Liver (tissue), 8 donors: ENCODE measurements at regions not wholly inside any gene's neighbourhood (a gene's known extent, or its start where the extent isn't known, plus 50 kb on each side); places are given as distances from the start of the nearest gene placed in this dataset.

Experiments
- DNase-seq: peaks from one replicate; pipeline ENCODE4 v3.0.0-alpha.2; 2017; ENCODE audit warnings: low spot score
- H3K27ac ChIP-seq, 2 donors: one replicate each; pipeline ENCODE4 v1.7.0; 2013; ENCODE audit warnings: inconsistent platforms in 2 of 2, low read length in 2 of 2, control low read depth in 1 of 2, low read depth in 1 of 2, mild to moderate bottlenecking in 1 of 2
- H3K27me3 ChIP-seq, 4 donors: one replicate each; pipeline versions ENCODE4 v1.6.1 to v1.7.0; 2013; ENCODE audit warnings: low read length in 3 of 4, inconsistent platforms in 1 of 4, mild to moderate bottlenecking in 1 of 4, moderate library complexity in 1 of 4; ENCODE audit not compliant: control insufficient read depth in 4 of 4, insufficient read depth in 4 of 4
- H3K36me3 ChIP-seq, 4 donors: one replicate each; pipeline versions ENCODE4 v1.6.1 to v1.7.0; 2013; ENCODE audit warnings: low read length in 3 of 4, mild to moderate bottlenecking in 3 of 4, low read depth in 1 of 4, moderate library complexity in 1 of 4; ENCODE audit not compliant: control insufficient read depth in 4 of 4, insufficient read depth in 3 of 4
- H3K4me1 ChIP-seq, 4 donors: one replicate each; pipeline versions ENCODE4 v1.6.1 to v1.7.0; 2013; ENCODE audit warnings: low read length in 3 of 4, mild to moderate bottlenecking in 3 of 4, moderate library complexity in 1 of 4; ENCODE audit not compliant: control insufficient read depth in 4 of 4, insufficient read depth in 4 of 4
- H3K4me3 ChIP-seq, 3 donors: one replicate each; pipeline versions ENCODE4 v1.6.1 to v1.7.0; 2013; ENCODE audit warnings: low read length in 3 of 3, control low read depth in 1 of 3, low read depth in 1 of 3, mild to moderate bottlenecking in 1 of 3
- H3K9ac ChIP-seq, 2 donors: one replicate each; pipeline ENCODE4 v1.7.0; 2013; ENCODE audit warnings: low read length in 2 of 2, mild to moderate bottlenecking in 2 of 2, moderate library complexity in 2 of 2, control low read depth in 1 of 2, low read depth in 1 of 2
- H3K9me3 ChIP-seq, 4 donors: one replicate each; pipeline versions ENCODE4 v1.6.1 to v1.7.0; 2013; ENCODE audit warnings: low read length in 3 of 4; ENCODE audit not compliant: control insufficient read depth in 4 of 4
- EGR1 ChIP-seq, 2 donors: IDR thresholded peaks; 2 replicates each; pipeline ENCODE4 v1.6.1; 2016 to 2018; ENCODE audit warnings: antibody characterized with exemption in 2 of 2, low read depth in 2 of 2
- FOXA1 ChIP-seq: IDR thresholded peaks from 2 replicates; pipeline ENCODE4 v1.6.1; 2016; ENCODE audit warnings: antibody characterized with exemption
- FOXA2 ChIP-seq: IDR thresholded peaks from 2 replicates; pipeline ENCODE4 v1.6.1; 2016; ENCODE audit warnings: antibody characterized with exemption
- GABPA ChIP-seq, 2 donors: IDR thresholded peaks in 1 of 2; conservative IDR thresholded peaks in 1 of 2; 2 replicates each; pipeline ENCODE4 v1.6.1; 2016; ENCODE audit warnings: antibody characterized with exemption in 2 of 2, mild to moderate bottlenecking in 1 of 2, moderate library complexity in 1 of 2
- HNF4A ChIP-seq, 2 donors: conservative IDR thresholded peaks; 2 replicates each; pipeline ENCODE4 v1.6.1; 2016; ENCODE audit warnings: antibody characterized with exemption in 2 of 2, mild to moderate bottlenecking in 2 of 2
- HNF4G ChIP-seq: IDR thresholded peaks from 2 replicates; pipeline ENCODE4 v1.6.1; 2016; ENCODE audit warnings: antibody characterized with exemption
- JUND ChIP-seq, 2 donors: IDR thresholded peaks; 2 replicates each; pipeline ENCODE4 v1.6.1; 2016; ENCODE audit warnings: antibody characterized with exemption in 2 of 2
- NR2F2 ChIP-seq: IDR thresholded peaks from 2 replicates; pipeline ENCODE4 v1.6.1; 2016; ENCODE audit warnings: antibody characterized with exemption
- RAD21 ChIP-seq, 2 donors: IDR thresholded peaks; 2 replicates each; pipeline ENCODE4 v1.6.1; 2016; ENCODE audit warnings: antibody characterized with exemption in 2 of 2, mild to moderate bottlenecking in 2 of 2
- RXRA ChIP-seq, 2 donors: IDR thresholded peaks; 2 replicates each; pipeline ENCODE4 v1.6.1; 2017 to 2018; ENCODE audit warnings: antibody characterized with exemption in 2 of 2, mild to moderate bottlenecking in 1 of 2
- SP1 ChIP-seq: IDR thresholded peaks from 2 replicates; pipeline ENCODE4 v1.6.1; 2018; ENCODE audit warnings: antibody characterized with exemption, mild to moderate bottlenecking
- TAF1 ChIP-seq: conservative IDR thresholded peaks from 2 replicates; pipeline ENCODE4 v1.6.1; 2016; ENCODE audit warnings: antibody characterized with exemption, mild to moderate bottlenecking
- YY1 ChIP-seq: IDR thresholded peaks from 2 replicates; pipeline ENCODE4 v1.6.1; 2016; ENCODE audit warnings: antibody characterized with exemption, mild to moderate bottlenecking
- WGBS: extraction: QIAGEN DNeasy Blood & Tissue Kit; methylation state at CpG from one replicate; pipeline ENCODE4 v1.1.7; 2013; 5-methylcytosine and 5-hydroxymethylcytosine counted together
- TF ChIP-seq, protein P1 (sequence below): IDR thresholded peaks from 2 replicates; pipeline ENCODE4 v1.6.1; 2016; ENCODE audit warnings: antibody characterized with exemption
- TF ChIP-seq, protein P2 (sequence below): IDR thresholded peaks from 2 replicates; pipeline ENCODE4 v1.6.1; 2016; ENCODE audit warnings: antibody characterized with exemption
- TF ChIP-seq, protein P3 (sequence below): IDR thresholded peaks from 2 replicates; pipeline ENCODE4 v1.6.1; 2016; ENCODE audit warnings: antibody characterized with exemption
- TF ChIP-seq, protein P4 (sequence below): IDR thresholded peaks from 2 replicates; pipeline ENCODE4 v1.6.1; 2016; ENCODE audit warnings: antibody characterized with exemption, mild to moderate bottlenecking
- TF ChIP-seq, protein P5 (sequence below): fragments of 150-350 bp; IDR thresholded peaks from 2 replicates; pipeline ENCODE4 v1.5.1; 2017; ENCODE audit warnings: improper control_type of control experiment, low read depth, low read length; ENCODE audit not compliant: missing input control
- donor health status: healthy.
- donor health status: healthy.
- donor health status: healthy.
- donor health status: healthy.
- donor health status: healthy.

DNA sequence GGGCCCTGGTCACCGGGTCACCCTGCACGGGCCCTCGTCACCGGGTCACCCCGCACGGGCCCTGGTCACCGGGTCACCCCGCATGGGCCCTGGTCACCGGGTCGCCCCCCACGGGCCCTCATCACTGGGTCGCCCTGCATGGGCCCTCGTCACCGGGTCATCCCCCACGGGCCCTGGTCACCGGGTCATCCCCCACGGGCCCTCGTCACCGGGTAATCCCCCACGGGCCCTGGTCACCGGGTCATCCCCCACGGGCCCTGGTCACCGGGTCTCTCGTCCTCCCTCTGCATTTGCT lies 77.6 kb downstream of the RIPK4 start:
- DNase-seq, result no peak
- Histone ChIP-seq H3K4me3 (no peak overlapping the region), H3K4me1 (no peaks in the 10 kb centered on the region), H3K27ac (no peak overlapping the region), H3K27me3 (no peaks in the 10 kb centered on the region), H3K9me3 (no peaks in the 10 kb centered on the region), H3K9ac (no peak overlapping the region), H3K36me3 (no peaks in the 10 kb centered on the region)
- WGBS, result 96% methylated on average over 24 of the region's 24 CpGs
- TF ChIP-seq YY1 (no peak), RAD21 (IDR thresholded peaks at IDR 0.05) (no peak), EGR1 (IDR thresholded peaks at IDR 0.05; ENCODE audit: low read depth in 2 of 2) (no peak), SP1 (no peak), NR2F2 (no peak)
- TF ChIP-seq, protein P1, sequence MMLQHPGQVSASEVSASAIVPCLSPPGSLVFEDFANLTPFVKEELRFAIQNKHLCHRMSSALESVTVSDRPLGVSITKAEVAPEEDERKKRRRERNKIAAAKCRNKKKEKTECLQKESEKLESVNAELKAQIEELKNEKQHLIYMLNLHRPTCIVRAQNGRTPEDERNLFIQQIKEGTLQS, result no peak
- TF ChIP-seq, protein P2, sequence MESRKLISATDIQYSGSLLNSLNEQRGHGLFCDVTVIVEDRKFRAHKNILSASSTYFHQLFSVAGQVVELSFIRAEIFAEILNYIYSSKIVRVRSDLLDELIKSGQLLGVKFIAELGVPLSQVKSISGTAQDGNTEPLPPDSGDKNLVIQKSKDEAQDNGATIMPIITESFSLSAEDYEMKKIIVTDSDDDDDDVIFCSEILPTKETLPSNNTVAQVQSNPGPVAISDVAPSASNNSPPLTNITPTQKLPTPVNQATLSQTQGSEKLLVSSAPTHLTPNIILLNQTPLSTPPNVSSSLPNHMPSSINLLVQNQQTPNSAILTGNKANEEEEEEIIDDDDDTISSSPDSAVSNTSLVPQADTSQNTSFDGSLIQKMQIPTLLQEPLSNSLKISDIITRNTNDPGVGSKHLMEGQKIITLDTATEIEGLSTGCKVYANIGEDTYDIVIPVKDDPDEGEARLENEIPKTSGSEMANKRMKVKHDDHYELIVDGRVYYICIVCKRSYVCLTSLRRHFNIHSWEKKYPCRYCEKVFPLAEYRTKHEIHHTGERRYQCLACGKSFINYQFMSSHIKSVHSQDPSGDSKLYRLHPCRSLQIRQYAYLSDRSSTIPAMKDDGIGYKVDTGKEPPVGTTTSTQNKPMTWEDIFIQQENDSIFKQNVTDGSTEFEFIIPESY, result no peak
- TF ChIP-seq, protein P3, sequence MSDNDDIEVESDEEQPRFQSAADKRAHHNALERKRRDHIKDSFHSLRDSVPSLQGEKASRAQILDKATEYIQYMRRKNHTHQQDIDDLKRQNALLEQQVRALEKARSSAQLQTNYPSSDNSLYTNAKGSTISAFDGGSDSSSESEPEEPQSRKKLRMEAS, result no peak

- Histone ChIP-seq H3K27me3 (no peaks in the 10 kb centered on the region), H3K27ac (no peak overlapping the region), H3K4me3 (no peak overlapping the region), H3K36me3 (no peaks in the 10 kb centered on the region), H3K4me1 (no peaks in the 10 kb centered on the region), H3K9ac (no peak overlapping the region), H3K9me3 (no peaks in the 10 kb centered on the region)
- WGBS, result 97% methylated on average over 2 of the region's 2 CpGs
- DNase-seq, result no peak
- TF ChIP-seq, protein P3, result no peak
- TF ChIP-seq FOXA1 (no peak), RXRA (IDR thresholded peaks at IDR 0.05) (no peak), NR2F2 (no peak), SP1 (no peak), JUND (IDR thresholded peaks at IDR 0.05) (no peak), TAF1 (no peak), HNF4A (conservative IDR thresholded peaks at IDR 0.05) (no peak), GABPA (IDR thresholded peaks at IDR 0.05 in 1 of 2, conservative IDR thresholded peaks at IDR 0.05 in 1 of 2) (no peak), EGR1 (IDR thresholded peaks at IDR 0.05; ENCODE audit: low read depth in 2 of 2) (no peak), RAD21 (IDR thresholded peaks at IDR 0.05) (no peak), HNF4G (no peak), FOXA2 (no peak)
- TF ChIP-seq, protein P4, sequence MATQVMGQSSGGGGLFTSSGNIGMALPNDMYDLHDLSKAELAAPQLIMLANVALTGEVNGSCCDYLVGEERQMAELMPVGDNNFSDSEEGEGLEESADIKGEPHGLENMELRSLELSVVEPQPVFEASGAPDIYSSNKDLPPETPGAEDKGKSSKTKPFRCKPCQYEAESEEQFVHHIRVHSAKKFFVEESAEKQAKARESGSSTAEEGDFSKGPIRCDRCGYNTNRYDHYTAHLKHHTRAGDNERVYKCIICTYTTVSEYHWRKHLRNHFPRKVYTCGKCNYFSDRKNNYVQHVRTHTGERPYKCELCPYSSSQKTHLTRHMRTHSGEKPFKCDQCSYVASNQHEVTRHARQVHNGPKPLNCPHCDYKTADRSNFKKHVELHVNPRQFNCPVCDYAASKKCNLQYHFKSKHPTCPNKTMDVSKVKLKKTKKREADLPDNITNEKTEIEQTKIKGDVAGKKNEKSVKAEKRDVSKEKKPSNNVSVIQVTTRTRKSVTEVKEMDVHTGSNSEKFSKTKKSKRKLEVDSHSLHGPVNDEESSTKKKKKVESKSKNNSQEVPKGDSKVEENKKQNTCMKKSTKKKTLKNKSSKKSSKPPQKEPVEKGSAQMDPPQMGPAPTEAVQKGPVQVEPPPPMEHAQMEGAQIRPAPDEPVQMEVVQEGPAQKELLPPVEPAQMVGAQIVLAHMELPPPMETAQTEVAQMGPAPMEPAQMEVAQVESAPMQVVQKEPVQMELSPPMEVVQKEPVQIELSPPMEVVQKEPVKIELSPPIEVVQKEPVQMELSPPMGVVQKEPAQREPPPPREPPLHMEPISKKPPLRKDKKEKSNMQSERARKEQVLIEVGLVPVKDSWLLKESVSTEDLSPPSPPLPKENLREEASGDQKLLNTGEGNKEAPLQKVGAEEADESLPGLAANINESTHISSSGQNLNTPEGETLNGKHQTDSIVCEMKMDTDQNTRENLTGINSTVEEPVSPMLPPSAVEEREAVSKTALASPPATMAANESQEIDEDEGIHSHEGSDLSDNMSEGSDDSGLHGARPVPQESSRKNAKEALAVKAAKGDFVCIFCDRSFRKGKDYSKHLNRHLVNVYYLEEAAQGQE, result no peak
- TF ChIP-seq, protein P2, result no peak
- TF ChIP-seq, protein P1, result no peak
- TF ChIP-seq, protein P5, sequence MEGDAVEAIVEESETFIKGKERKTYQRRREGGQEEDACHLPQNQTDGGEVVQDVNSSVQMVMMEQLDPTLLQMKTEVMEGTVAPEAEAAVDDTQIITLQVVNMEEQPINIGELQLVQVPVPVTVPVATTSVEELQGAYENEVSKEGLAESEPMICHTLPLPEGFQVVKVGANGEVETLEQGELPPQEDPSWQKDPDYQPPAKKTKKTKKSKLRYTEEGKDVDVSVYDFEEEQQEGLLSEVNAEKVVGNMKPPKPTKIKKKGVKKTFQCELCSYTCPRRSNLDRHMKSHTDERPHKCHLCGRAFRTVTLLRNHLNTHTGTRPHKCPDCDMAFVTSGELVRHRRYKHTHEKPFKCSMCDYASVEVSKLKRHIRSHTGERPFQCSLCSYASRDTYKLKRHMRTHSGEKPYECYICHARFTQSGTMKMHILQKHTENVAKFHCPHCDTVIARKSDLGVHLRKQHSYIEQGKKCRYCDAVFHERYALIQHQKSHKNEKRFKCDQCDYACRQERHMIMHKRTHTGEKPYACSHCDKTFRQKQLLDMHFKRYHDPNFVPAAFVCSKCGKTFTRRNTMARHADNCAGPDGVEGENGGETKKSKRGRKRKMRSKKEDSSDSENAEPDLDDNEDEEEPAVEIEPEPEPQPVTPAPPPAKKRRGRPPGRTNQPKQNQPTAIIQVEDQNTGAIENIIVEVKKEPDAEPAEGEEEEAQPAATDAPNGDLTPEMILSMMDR, result no peak
Observed at GRCh38 chr21:41687633-41688032, 79.2 kb downstream of the RIPK4 start.
